ENCODE measurements at regions not wholly inside any gene's neighbourhood (a gene's known extent, or its start where the extent isn't known, plus 50 kb on each side); places are given as distances from the start of the nearest gene placed in this dataset.

GRCh38 chr4:67006791-67007190, 538.5 kb downstream of the CENPC start:
- Histone ChIP-seq H3K4me3 (ENCODE audit: low read depth, low read length) (no peak overlapping the region), H3K4me2 (ENCODE audit: low read length) (no peak overlapping the region), H3K4ac (ENCODE audit: low read depth, low read length) (no peak overlapping the region), H3K27ac (ENCODE audit: low read depth, low read length) (peak overlapping the region; percentile 36), H2BK5ac (ENCODE audit: low read depth, low read length, poor library complexity) (no peak overlapping the region), H3K4me1 (ENCODE audit: control insufficient read depth in 1 of 2, insufficient read depth in 2 of 2, low read length in 2 of 2) (peaks cover 0 to 1% of the 10 kb centered on the region in 2 experiments), H3K9me3 (ENCODE audit: insufficient read depth, low read depth, low read length) (no peaks in the 10 kb centered on the region), H3K79me1 (ENCODE audit: low read length) (no peaks in the 10 kb centered on the region), H2BK120ac (ENCODE audit: insufficient read depth, low read length, poor library complexity) (no peak overlapping the region), H2AFZ (ENCODE audit: insufficient read depth, low read length, poor library complexity) (no peak overlapping the region), H3K79me2 (ENCODE audit: control insufficient read depth, insufficient read depth, low read length, poor library complexity) (no peaks in the 10 kb centered on the region), H3K18ac (ENCODE audit: low read length) (no peak overlapping the region), H2BK12ac (ENCODE audit: low read length) (no peak overlapping the region), H3K9ac (ENCODE audit: low read length) (no peak overlapping the region), H3K14ac (ENCODE audit: low read length) (no peak overlapping the region), H4K12ac (ENCODE audit: low read depth, low read length) (no peak overlapping the region), H3K27me3 (ENCODE audit: insufficient read depth, low read length) (no peaks in the 10 kb centered on the region), H2AK5ac (ENCODE audit: low read length) (no peak overlapping the region), H3K23ac (ENCODE audit: low read length) (no peak overlapping the region), H4K8ac (ENCODE audit: low read depth, low read length) (no peak overlapping the region), H3K36me3 (ENCODE audit: control insufficient read depth in 1 of 2, insufficient read depth in 2 of 2, low read length in 2 of 2) (no peaks in the 10 kb centered on the region), H4K91ac (ENCODE audit: low read depth, low read length) (no peak overlapping the region)
- no CpG with 5 or more reads among the region's 3 CpGs for WGBS (ENCODE audit: extremely low coverage, insufficient coverage, insufficient read length)
- DNase-seq = peak; percentile 2 to 46

GRCh38 chr4:66991521-66991920, 553.8 kb downstream of the CENPC start:
- Histone ChIP-seq H3K4me1 (ENCODE audit: control insufficient read depth in 1 of 2, insufficient read depth in 2 of 2, low read length in 2 of 2) (no peaks in the 10 kb centered on the region), H3K9ac (ENCODE audit: low read length) (no peak overlapping the region), H4K12ac (ENCODE audit: low read depth, low read length) (no peak overlapping the region), H3K14ac (ENCODE audit: low read length) (no peak overlapping the region), H3K27me3 (ENCODE audit: insufficient read depth, low read length) (no peaks in the 10 kb centered on the region), H2AK5ac (ENCODE audit: low read length) (no peak overlapping the region), H4K91ac (ENCODE audit: low read depth, low read length) (no peak overlapping the region), H2BK5ac (ENCODE audit: low read depth, low read length, poor library complexity) (no peak overlapping the region), H3K4me3 (ENCODE audit: low read depth, low read length) (no peak overlapping the region), H3K27ac (ENCODE audit: low read depth, low read length) (no peak overlapping the region), H2BK12ac (ENCODE audit: low read length) (no peak overlapping the region), H2AFZ (ENCODE audit: insufficient read depth, low read length, poor library complexity) (no peak overlapping the region), H3K4me2 (ENCODE audit: low read length) (no peak overlapping the region), H3K79me2 (ENCODE audit: control insufficient read depth, insufficient read depth, low read length, poor library complexity) (no peaks in the 10 kb centered on the region), H3K9me3 (ENCODE audit: insufficient read depth, low read depth, low read length) (no peaks in the 10 kb centered on the region), H4K8ac (ENCODE audit: low read depth, low read length) (no peak overlapping the region), H3K18ac (ENCODE audit: low read length) (no peak overlapping the region), H3K79me1 (ENCODE audit: low read length) (no peaks in the 10 kb centered on the region), H3K4ac (ENCODE audit: low read depth, low read length) (no peak overlapping the region), H3K23ac (ENCODE audit: low read length) (no peak overlapping the region), H3K36me3 (ENCODE audit: control insufficient read depth in 1 of 2, insufficient read depth in 2 of 2, low read length in 2 of 2) (no peaks in the 10 kb centered on the region), H2BK120ac (ENCODE audit: insufficient read depth, low read length, poor library complexity) (no peak overlapping the region)
- DNase-seq = peak in 1 of 2 donors; percentile 41

GRCh38 chr4:66974665-66975064, 570.6 kb downstream of the CENPC start:
- Histone ChIP-seq H4K91ac (ENCODE audit: low read depth, low read length) (no peak overlapping the region), H3K36me3 (ENCODE audit: control insufficient read depth in 1 of 2, insufficient read depth in 2 of 2, low read length in 2 of 2) (no peaks in the 10 kb centered on the region), H3K27ac (ENCODE audit: low read depth, low read length) (no peak overlapping the region), H3K23ac (ENCODE audit: low read length) (no peak overlapping the region), H3K79me1 (ENCODE audit: low read length) (no peaks in the 10 kb centered on the region), H3K27me3 (ENCODE audit: insufficient read depth, low read length) (no peaks in the 10 kb centered on the region), H4K8ac (ENCODE audit: low read depth, low read length) (no peak overlapping the region), H2AK5ac (ENCODE audit: low read length) (no peak overlapping the region), H3K14ac (ENCODE audit: low read length) (no peak overlapping the region), H2AFZ (ENCODE audit: insufficient read depth, low read length, poor library complexity) (no peak overlapping the region), H2BK5ac (ENCODE audit: low read depth, low read length, poor library complexity) (no peak overlapping the region), H3K9me3 (ENCODE audit: insufficient read depth, low read depth, low read length) (no peaks in the 10 kb centered on the region), H3K4ac (ENCODE audit: low read depth, low read length) (no peak overlapping the region), H2BK120ac (ENCODE audit: insufficient read depth, low read length, poor library complexity) (no peak overlapping the region), H3K18ac (ENCODE audit: low read length) (no peak overlapping the region), H2BK12ac (ENCODE audit: low read length) (no peak overlapping the region), H3K4me1 (ENCODE audit: control insufficient read depth in 1 of 2, insufficient read depth in 2 of 2, low read length in 2 of 2) (peaks cover 0 to 1% of the 10 kb centered on the region in 2 experiments), H3K4me3 (ENCODE audit: low read depth, low read length) (no peak overlapping the region), H3K4me2 (ENCODE audit: low read length) (no peak overlapping the region), H4K12ac (ENCODE audit: low read depth, low read length) (no peak overlapping the region), H3K79me2 (ENCODE audit: control insufficient read depth, insufficient read depth, low read length, poor library complexity) (no peaks in the 10 kb centered on the region), H3K9ac (ENCODE audit: low read length) (no peak overlapping the region)
- peak in 1 of 2 donors; percentile 31 for DNase-seq
- WGBS (ENCODE audit: extremely low coverage, insufficient coverage, insufficient read length) = no CpG with 5 or more reads among the region's 2 CpGs

GRCh38 chr4:66972087-66972486, 573.2 kb downstream of the CENPC start:
- WGBS (ENCODE audit: extremely low coverage, insufficient coverage, insufficient read length) = no CpG with 5 or more reads among the region's 2 CpGs
- H2AFZ ChIP-seq (ENCODE audit: insufficient read depth, low read length, poor library complexity) = no peak overlapping the region
- no peak overlapping the region for H3K14ac ChIP-seq (ENCODE audit: low read length)
- no peak overlapping the region for H4K12ac ChIP-seq (ENCODE audit: low read depth, low read length)
- no peak for DNase-seq
- H4K8ac ChIP-seq (ENCODE audit: low read depth, low read length) = no peak overlapping the region
- H3K9ac ChIP-seq (ENCODE audit: low read length) = no peak overlapping the region
- H3K27ac ChIP-seq (ENCODE audit: low read depth, low read length) = no peak overlapping the region
- no peak overlapping the region for H4K91ac ChIP-seq (ENCODE audit: low read depth, low read length)
- no peak overlapping the region for H2BK5ac ChIP-seq (ENCODE audit: low read depth, low read length, poor library complexity)
- no peaks in the 10 kb centered on the region for H3K27me3 ChIP-seq (ENCODE audit: insufficient read depth, low read length)
- no peak overlapping the region for H3K18ac ChIP-seq (ENCODE audit: low read length)
- no peak overlapping the region for H3K4ac ChIP-seq (ENCODE audit: low read depth, low read length)
- H3K36me3 ChIP-seq (ENCODE audit: control insufficient read depth in 1 of 2, insufficient read depth in 2 of 2, low read length in 2 of 2) = no peaks in the 10 kb centered on the region
- H3K4me2 ChIP-seq (ENCODE audit: low read length) = no peak overlapping the region
- H2BK12ac ChIP-seq (ENCODE audit: low read length) = no peak overlapping the region
- no peaks in the 10 kb centered on the region for H3K79me1 ChIP-seq (ENCODE audit: low read length)
- H3K4me1 ChIP-seq (ENCODE audit: control insufficient read depth in 1 of 2, insufficient read depth in 2 of 2, low read length in 2 of 2) = peaks cover 0 to 1% of the 10 kb centered on the region in 2 experiments
- no peak overlapping the region for H3K23ac ChIP-seq (ENCODE audit: low read length)
- H3K9me3 ChIP-seq (ENCODE audit: insufficient read depth, low read depth, low read length) = no peaks in the 10 kb centered on the region
- no peak overlapping the region for H2BK120ac ChIP-seq (ENCODE audit: insufficient read depth, low read length, poor library complexity)
- H2AK5ac ChIP-seq (ENCODE audit: low read length) = no peak overlapping the region
- H3K4me3 ChIP-seq (ENCODE audit: low read depth, low read length) = no peak overlapping the region
- H3K79me2 ChIP-seq (ENCODE audit: control insufficient read depth, insufficient read depth, low read length, poor library complexity) = no peaks in the 10 kb centered on the region
